OCI-LY1 (cell line): ENCODE measurements at regions not wholly inside any gene's neighbourhood (a gene's known extent, or its start where the extent isn't known, plus 50 kb on each side); places are given as distances from the start of the nearest gene placed in this dataset.

ENCODE experiments used
- H2AFZ ChIP-seq: fragments of 200-600 bp; sonication (generic), shearing (Covaris generic); 2 replicates; pipeline ENCODE4 v1.6.0; 2014; ENCODE audit warnings: antibody characterized with exemption, mild to moderate bottlenecking, low read length
- H3F3A ChIP-seq: fragments of 200-600 bp; sonication (generic), shearing (Covaris generic); 2 replicates; pipeline ENCODE4 v1.6.0; 2014; ENCODE audit warnings: mild to moderate bottlenecking, antibody characterized with exemption, low read length, moderate library complexity; ENCODE audit not compliant: insufficient read depth
- H3K27ac ChIP-seq: fragments of 200-600 bp; sonication (generic); 2 replicates; pipeline ENCODE4 v1.5.1; 2014; ENCODE audit warnings: low read length, mixed run types, mild to moderate bottlenecking, low read depth; ENCODE audit not compliant: poor library complexity, severe bottlenecking
- H3K27me3 ChIP-seq: fragments of 200-600 bp; sonication (generic); 2 replicates; pipeline ENCODE4 v1.6.0; 2014; ENCODE audit warnings: antibody characterized with exemption, mild to moderate bottlenecking, low read length, moderate library complexity; ENCODE audit not compliant: insufficient read depth
- H3K36me3 ChIP-seq: fragments of 200-600 bp; sonication (generic); 2 replicates; pipeline ENCODE4 v1.6.1; 2014; ENCODE audit warnings: mild to moderate bottlenecking, antibody characterized with exemption, low read length, moderate library complexity, mixed read lengths; ENCODE audit not compliant: insufficient read depth
- H3K4me1 ChIP-seq: fragments of 200-600 bp; sonication (generic); 2 replicates; pipeline ENCODE4 v1.5.1; 2014; ENCODE audit warnings: mild to moderate bottlenecking, low read length, moderate library complexity; ENCODE audit not compliant: insufficient read depth, severe bottlenecking
- H3K4me2 ChIP-seq: fragments of 200-600 bp; sonication (generic), shearing (Covaris generic); 2 replicates; pipeline ENCODE4 v1.6.1; 2014; ENCODE audit warnings: low read length
- H3K4me3 ChIP-seq: fragments of 200-600 bp; sonication (generic); 2 replicates; pipeline ENCODE4 v1.5.1; 2014; ENCODE audit warnings: low read length, low read depth, mild to moderate bottlenecking, mixed read lengths; ENCODE audit not compliant: poor library complexity, severe bottlenecking
- H3K79me2 ChIP-seq: fragments of 200-600 bp; shearing (Covaris generic); 2 replicates; pipeline ENCODE4 v1.6.1; 2016; ENCODE audit warnings: mixed run types, low read length, mixed read lengths; ENCODE audit not compliant: insufficient read depth
- H3K9ac ChIP-seq: fragments of 200-600 bp; sonication (generic), shearing (Covaris generic); 2 replicates; pipeline ENCODE4 v1.6.1; 2014; ENCODE audit warnings: mild to moderate bottlenecking, low read length, mixed read lengths
- H3K9me2 ChIP-seq: fragments of 200-600 bp; sonication (generic), shearing (Covaris generic); 2 replicates; pipeline ENCODE4 v1.6.1; 2014; ENCODE audit warnings: low read depth, mild to moderate bottlenecking, low read length, mixed read lengths
- H3K9me3 ChIP-seq: fragments of 200-600 bp; shearing (Covaris generic); 2 replicates; pipeline ENCODE4 v1.6.1; 2014; ENCODE audit warnings: low read length, mixed read lengths
- H4K20me1 ChIP-seq: fragments of 200-600 bp; sonication (generic), shearing (Covaris generic); 2 replicates; pipeline ENCODE4 v1.6.0; 2016; ENCODE audit warnings: mild to moderate bottlenecking, low read length; ENCODE audit not compliant: insufficient read depth
- EZH2 ChIP-seq: fragments of 200-600 bp; sonication (generic), shearing (Covaris generic); IDR thresholded peaks from 2 replicates; pipeline ENCODE4 v1.8.0; 2017; ENCODE audit warnings: borderline replicate concordance, mixed run types, mild to moderate bottlenecking, antibody characterized with exemption, low read length, moderate library complexity, mixed read lengths
- TF ChIP-seq, protein P1 (sequence below): fragments of 200-600 bp; sonication (generic), shearing (Covaris generic); IDR thresholded peaks from 2 replicates; pipeline ENCODE4 v1.5.1; 2017; ENCODE audit warnings: mild to moderate bottlenecking, antibody characterized with exemption, low read length, moderate library complexity, mixed read lengths

- Histone ChIP-seq H3K4me3 (no peak overlapping the region), H3K27me3 (no peaks in the 10 kb centered on the region), H3K9me2 (no peaks in the 10 kb centered on the region), H3K27ac (no peak overlapping the region), H4K20me1 (no peaks in the 10 kb centered on the region), H2AFZ (no peak overlapping the region), H3K9me3 (no peaks in the 10 kb centered on the region), H3K79me2 (no peaks in the 10 kb centered on the region), H3K4me2 (no peak overlapping the region), H3F3A (no peaks in the 10 kb centered on the region), H3K4me1 (no peaks in the 10 kb centered on the region), H3K9ac (no peak overlapping the region), H3K36me3 (no peaks in the 10 kb centered on the region)
- TF ChIP-seq EZH2: no peak
- TF ChIP-seq, protein P1, sequence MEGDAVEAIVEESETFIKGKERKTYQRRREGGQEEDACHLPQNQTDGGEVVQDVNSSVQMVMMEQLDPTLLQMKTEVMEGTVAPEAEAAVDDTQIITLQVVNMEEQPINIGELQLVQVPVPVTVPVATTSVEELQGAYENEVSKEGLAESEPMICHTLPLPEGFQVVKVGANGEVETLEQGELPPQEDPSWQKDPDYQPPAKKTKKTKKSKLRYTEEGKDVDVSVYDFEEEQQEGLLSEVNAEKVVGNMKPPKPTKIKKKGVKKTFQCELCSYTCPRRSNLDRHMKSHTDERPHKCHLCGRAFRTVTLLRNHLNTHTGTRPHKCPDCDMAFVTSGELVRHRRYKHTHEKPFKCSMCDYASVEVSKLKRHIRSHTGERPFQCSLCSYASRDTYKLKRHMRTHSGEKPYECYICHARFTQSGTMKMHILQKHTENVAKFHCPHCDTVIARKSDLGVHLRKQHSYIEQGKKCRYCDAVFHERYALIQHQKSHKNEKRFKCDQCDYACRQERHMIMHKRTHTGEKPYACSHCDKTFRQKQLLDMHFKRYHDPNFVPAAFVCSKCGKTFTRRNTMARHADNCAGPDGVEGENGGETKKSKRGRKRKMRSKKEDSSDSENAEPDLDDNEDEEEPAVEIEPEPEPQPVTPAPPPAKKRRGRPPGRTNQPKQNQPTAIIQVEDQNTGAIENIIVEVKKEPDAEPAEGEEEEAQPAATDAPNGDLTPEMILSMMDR: no peak
Observed at GRCh38 chr2:103435010-103435409, 673.2 kb downstream of the TMEM182 start.

DNA sequence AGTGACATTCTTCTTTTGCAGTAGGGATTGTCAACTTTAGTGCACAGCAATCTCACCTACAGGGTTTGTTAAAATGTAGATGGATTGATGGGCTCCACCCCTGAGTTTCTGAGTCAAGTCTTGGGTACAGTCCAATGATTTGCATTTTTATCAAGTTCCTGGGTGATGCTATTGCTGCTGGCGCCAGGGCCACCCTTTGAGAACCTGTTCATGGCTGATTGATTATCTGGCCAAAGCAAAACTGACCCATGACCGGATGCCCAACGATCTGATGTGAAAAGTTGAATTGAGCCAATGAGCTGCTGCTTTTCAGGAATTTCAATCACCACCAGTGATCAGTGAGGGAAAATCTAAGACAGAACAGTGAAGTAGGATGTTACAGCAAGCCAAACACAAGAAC lies 675.3 kb downstream of the TMEM182 start:
- Histone ChIP-seq H3K36me3 (no peaks in the 10 kb centered on the region), H3K4me1 (no peaks in the 10 kb centered on the region), H3K9me2 (no peaks in the 10 kb centered on the region), H3K27me3 (no peaks in the 10 kb centered on the region), H3K4me2 (no peak overlapping the region), H2AFZ (no peak overlapping the region), H3K4me3 (no peak overlapping the region), H3F3A (no peaks in the 10 kb centered on the region), H3K79me2 (no peaks in the 10 kb centered on the region), H3K9me3 (no peaks in the 10 kb centered on the region), H3K9ac (no peak overlapping the region), H3K27ac (no peak overlapping the region), H4K20me1 (no peaks in the 10 kb centered on the region)
- no peak for TF ChIP-seq EZH2
- TF ChIP-seq, protein P1: no peak

- Histone ChIP-seq H3K27ac (no peak overlapping the region), H3K9me3 (no peaks in the 10 kb centered on the region), H3K36me3 (no peaks in the 10 kb centered on the region), H3K9me2 (no peaks in the 10 kb centered on the region), H3F3A (no peaks in the 10 kb centered on the region), H2AFZ (no peak overlapping the region), H4K20me1 (no peaks in the 10 kb centered on the region), H3K4me1 (no peaks in the 10 kb centered on the region), H3K4me3 (no peak overlapping the region), H3K4me2 (no peak overlapping the region), H3K79me2 (no peaks in the 10 kb centered on the region), H3K9ac (no peak overlapping the region), H3K27me3 (no peaks in the 10 kb centered on the region)
- TF ChIP-seq EZH2: no peak
- TF ChIP-seq, protein P1: no peak
Observed at GRCh38 chr2:103445347-103445746, 683.5 kb downstream of the TMEM182 start.
